ENCODE measurements at regions not wholly inside any gene's neighbourhood (a gene's known extent, or its start where the extent isn't known, plus 50 kb on each side); places are given as distances from the start of the nearest gene placed in this dataset.
"Not testable (repeated sequence)": the region's sequence is repeated elsewhere in the genome, so short reads cannot be mapped to it uniquely, and the experiment has no call there.

- peaks cover 2% of the 10 kb centered on the region for H3K9me3 Mint-ChIP-seq (ENCODE audit: insufficient read depth)
- H3K4me1 ChIP-seq (ENCODE audit: control insufficient read depth in 2 of 2, insufficient read depth in 2 of 2, low read length in 2 of 2): no peaks in the 10 kb centered on the region
- no peak overlapping the region for H2AFZ ChIP-seq (ENCODE audit: insufficient read depth, low read depth, low read length, poor library complexity, severe bottlenecking)
- no peaks in the 10 kb centered on the region for H4K20me1 ChIP-seq (ENCODE audit: control insufficient read depth, insufficient read depth, low read length, poor library complexity, severe bottlenecking)
- H3K79me2 ChIP-seq (ENCODE audit: control insufficient read depth, insufficient read depth, low read length): no peaks in the 10 kb centered on the region
- DNase-seq (no peak), ATAC-seq (ENCODE audit: low read depth) (no peak)
- H3K4me3 Mint-ChIP-seq: no peak overlapping the region
- H3K27me3 Mint-ChIP-seq: no peaks in the 10 kb centered on the region
- CTCF ChIA-PET: no interaction called here
- no peaks in the 10 kb centered on the region for H3K4me1 Mint-ChIP-seq
- intact Hi-C loops (cut with micrococcal nuclease): no loop called here
- TF ChIP-seq EZH2 (IDR thresholded peaks at IDR 0.05; ENCODE audit: borderline replicate concordance, insufficient read depth, low read depth, low read length, poor library complexity, severe bottlenecking) (no peak), CTCF (IDR thresholded peaks at IDR 0.05) (no peak)
- POLR2A ChIA-PET: no interaction called here
- no peak overlapping the region for H3K27ac ChIP-seq (ENCODE audit: low read length in 2 of 2)
- H3K9me3 ChIP-seq (ENCODE audit: control extremely low read depth in 1 of 3, control insufficient read depth in 2 of 3, insufficient read depth in 1 of 3, low read length in 2 of 3): no peaks in the 10 kb centered on the region
- no peak overlapping the region for H3K27ac Mint-ChIP-seq
- H3K9ac ChIP-seq (ENCODE audit: low read length): no peak overlapping the region
- H3K4me3 ChIP-seq (ENCODE audit: control extremely low read depth in 1 of 5, extremely low read depth in 1 of 5, insufficient read depth in 1 of 5, low read depth in 2 of 5, low read length in 4 of 5): no peak overlapping the region
- WGBS (ENCODE audit: insufficient coverage): 96% methylated on average over 3 of the region's 3 CpGs
- H3K36me3 ChIP-seq (replicated peaks in 1 of 2; ENCODE audit: control extremely low read depth in 1 of 2, control insufficient read depth in 1 of 2, extremely low read depth in 1 of 2, insufficient read depth in 2 of 2, low read length in 1 of 2): no peaks in the 10 kb centered on the region
- no peaks in the 10 kb centered on the region for H3K27me3 ChIP-seq (replicated peaks in 1 of 4; ENCODE audit: control extremely low read depth in 1 of 4, control insufficient read depth in 3 of 4, insufficient read depth in 4 of 4, low read length in 3 of 4)
- no peak overlapping the region for H3K4me2 ChIP-seq (replicated peaks; ENCODE audit: low read depth, low read length, poor library complexity, severe bottlenecking)
These were observed 440.4 kb upstream of the CD180 start for GRCh38 chr5:67636850-67637524.

DNA sequence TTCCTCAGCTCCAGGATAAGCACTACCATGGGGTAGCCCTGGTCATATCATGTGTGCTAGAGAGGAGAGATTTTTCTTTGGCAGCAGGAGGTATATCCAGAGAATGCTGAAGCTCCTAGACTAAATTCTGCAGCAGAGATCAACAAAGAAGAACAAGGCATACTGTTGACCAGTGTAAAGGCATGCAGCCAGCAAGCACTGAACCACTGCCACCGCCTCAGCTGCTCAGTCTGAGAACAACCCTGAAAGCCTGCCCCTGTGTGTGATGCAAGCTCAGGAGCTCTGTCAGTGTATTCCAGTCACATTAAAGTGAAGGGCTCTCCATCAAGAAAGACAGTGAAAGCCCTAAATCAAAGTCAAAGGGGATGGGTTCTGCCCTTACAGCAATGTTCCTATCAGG is 439.5 kb upstream of the CD180 start:
- Histone ChIP-seq H3K9me3 (ENCODE audit: control extremely low read depth in 1 of 3, control insufficient read depth in 2 of 3, insufficient read depth in 1 of 3, low read length in 2 of 3) (no peaks in the 10 kb centered on the region), H3K4me2 (replicated peaks; ENCODE audit: low read depth, low read length, poor library complexity, severe bottlenecking) (no peak overlapping the region), H4K20me1 (ENCODE audit: control insufficient read depth, insufficient read depth, low read length, poor library complexity, severe bottlenecking) (no peaks in the 10 kb centered on the region), H3K79me2 (ENCODE audit: control insufficient read depth, insufficient read depth, low read length) (no peaks in the 10 kb centered on the region), H3K36me3 (replicated peaks in 1 of 2; ENCODE audit: control extremely low read depth in 1 of 2, control insufficient read depth in 1 of 2, extremely low read depth in 1 of 2, insufficient read depth in 2 of 2, low read length in 1 of 2) (no peaks in the 10 kb centered on the region), H2AFZ (ENCODE audit: insufficient read depth, low read depth, low read length, poor library complexity, severe bottlenecking) (no peak overlapping the region), H3K4me3 (ENCODE audit: control extremely low read depth in 1 of 5, extremely low read depth in 1 of 5, insufficient read depth in 1 of 5, low read depth in 2 of 5, low read length in 4 of 5) (no peak overlapping the region), H3K27me3 (replicated peaks in 1 of 4; ENCODE audit: control extremely low read depth in 1 of 4, control insufficient read depth in 3 of 4, insufficient read depth in 4 of 4, low read length in 3 of 4) (peaks cover 0 to 3% (median 0%) of the 10 kb centered on the region in 4 experiments), H3K9ac (ENCODE audit: low read length) (no peak overlapping the region), H3K4me1 (ENCODE audit: control insufficient read depth in 2 of 2, insufficient read depth in 2 of 2, low read length in 2 of 2) (no peaks in the 10 kb centered on the region), H3K27ac (ENCODE audit: low read length in 2 of 2) (no peak overlapping the region)
- POLR2A ChIA-PET: no interaction called here
- CTCF ChIA-PET: no interaction called here
- DNase-seq (no peak), ATAC-seq (ENCODE audit: low read depth) (no peak)
- intact Hi-C loops (cut with micrococcal nuclease): no loop called here
- Mint-ChIP-seq H3K27me3 (no peaks in the 10 kb centered on the region), H3K27ac (no peak overlapping the region), H3K4me3 (no peak overlapping the region), H3K9me3 (ENCODE audit: insufficient read depth) (peaks cover 2% of the 10 kb centered on the region), H3K4me1 (no peaks in the 10 kb centered on the region)
- TF ChIP-seq CTCF (IDR thresholded peaks at IDR 0.05) (no peak), EZH2 (IDR thresholded peaks at IDR 0.05; ENCODE audit: borderline replicate concordance, insufficient read depth, low read depth, low read length, poor library complexity, severe bottlenecking) (no peak)
- 100% methylated on average over 1 of the region's 1 CpG for WGBS (ENCODE audit: insufficient coverage)

- H3K79me2 ChIP-seq (ENCODE audit: control insufficient read depth, insufficient read depth, low read length); H3K27me3 ChIP-seq (replicated peaks in 1 of 4; ENCODE audit: control extremely low read depth in 1 of 4, control insufficient read depth in 3 of 4, insufficient read depth in 4 of 4, low read length in 3 of 4); ATAC-seq (ENCODE audit: low read depth); H3K9me3 ChIP-seq (ENCODE audit: control extremely low read depth in 1 of 3, control insufficient read depth in 2 of 3, insufficient read depth in 1 of 3, low read length in 2 of 3); DNase-seq; H3K9me3 Mint-ChIP-seq (ENCODE audit: insufficient read depth); H3K27me3 Mint-ChIP-seq; CTCF ChIA-PET; H3K27ac Mint-ChIP-seq; H3K4me2 ChIP-seq (replicated peaks; ENCODE audit: low read depth, low read length, poor library complexity, severe bottlenecking); H3K4me3 Mint-ChIP-seq; intact Hi-C loops (cut with micrococcal nuclease); POLR2A ChIA-PET; H3K4me1 ChIP-seq (ENCODE audit: control insufficient read depth in 2 of 2, insufficient read depth in 2 of 2, low read length in 2 of 2); H3K36me3 ChIP-seq (replicated peaks in 1 of 2; ENCODE audit: control extremely low read depth in 1 of 2, control insufficient read depth in 1 of 2, extremely low read depth in 1 of 2, insufficient read depth in 2 of 2, low read length in 1 of 2); H2AFZ ChIP-seq (ENCODE audit: insufficient read depth, low read depth, low read length, poor library complexity, severe bottlenecking); H3K9ac ChIP-seq (ENCODE audit: low read length); H3K4me1 Mint-ChIP-seq; H3K4me3 ChIP-seq (ENCODE audit: control extremely low read depth in 1 of 5, extremely low read depth in 1 of 5, insufficient read depth in 1 of 5, low read depth in 2 of 5, low read length in 4 of 5); H3K27ac ChIP-seq (ENCODE audit: low read length in 2 of 2); H4K20me1 ChIP-seq (ENCODE audit: control insufficient read depth, insufficient read depth, low read length, poor library complexity, severe bottlenecking): not testable (repeated sequence)
These were observed 430.5 kb upstream of the CD180 start for GRCh38 chr5:67627079-67627478.

All from B cell (primary cell).